GM18511 (cell line): ENCODE measurements at regions not wholly inside any gene's neighbourhood (a gene's known extent, or its start where the extent isn't known, plus 50 kb on each side); places are given as distances from the start of the nearest gene placed in this dataset.
"Not testable (repeated sequence)": the region's sequence is repeated elsewhere in the genome, so short reads cannot be mapped to it uniquely, and the experiment has no call there.

Experiments
- ATAC-seq: cut with Tn5 transposase; IDR thresholded peaks from one replicate; pipeline ENCODE4 v1.9.1; 2021; ENCODE audit warnings: mild to moderate bottlenecking, moderate library complexity; ENCODE audit not compliant: unreplicated experiment

- no peak for ATAC-seq
Measured at GRCh38 chr2:43074592-43075053, 151.8 kb downstream of the ZFP36L2 start.

GRCh38 chr2:43074052-43074451 lies 152.4 kb downstream of the ZFP36L2 start:
- ATAC-seq = no peak

GRCh38 chr2:43073401-43073825 lies 153.0 kb downstream of the ZFP36L2 start:
- no peak for ATAC-seq

GRCh38 chr2:43071599-43072550 lies 154.5 kb downstream of the ZFP36L2 start:
- ATAC-seq = no peak

- no peak for ATAC-seq
Measured at GRCh38 chr2:43070676-43071502, 155.5 kb downstream of the ZFP36L2 start.

- ATAC-seq = no peak
Measured at GRCh38 chr2:43070030-43070429, 156.4 kb downstream of the ZFP36L2 start.

- ATAC-seq = no peak
Measured at GRCh38 chr2:43068631-43069517, 157.5 kb downstream of the ZFP36L2 start.

- no peak for ATAC-seq
Measured at GRCh38 chr2:43068041-43068533, 158.3 kb downstream of the ZFP36L2 start.

- ATAC-seq = no peak
Measured at GRCh38 chr2:43067254-43068040, 159.0 kb downstream of the ZFP36L2 start.

- not testable (repeated sequence) for ATAC-seq
Measured at GRCh38 chr2:43066541-43067253, 159.7 kb downstream of the ZFP36L2 start.

GRCh38 chr2:43065871-43066270 lies 160.5 kb downstream of the ZFP36L2 start:
- ATAC-seq = no peak

GRCh38 chr2:43065036-43065435 lies 161.4 kb downstream of the ZFP36L2 start:
- ATAC-seq = no peak

- ATAC-seq = not testable (repeated sequence)
Measured at GRCh38 chr2:43063096-43063495, 163.3 kb downstream of the ZFP36L2 start.

- no peak for ATAC-seq
Measured at GRCh38 chr2:43062058-43062457, 164.3 kb downstream of the ZFP36L2 start.

- no peak for ATAC-seq
Measured at GRCh38 chr2:43060390-43061016, 165.9 kb downstream of the ZFP36L2 start.

- peak; percentile 91 for ATAC-seq
Measured at GRCh38 chr2:43059183-43059897, 167.1 kb downstream of the ZFP36L2 start.

GRCh38 chr2:43058726-43059110 lies 167.7 kb downstream of the ZFP36L2 start:
- ATAC-seq = no peak
